Upper lobe of left lung (tissue), 4 donors: ENCODE measurements at regions not wholly inside any gene's neighbourhood (a gene's known extent, or its start where the extent isn't known, plus 50 kb on each side); places are given as distances from the start of the nearest gene placed in this dataset.

Experiments used
- EP300 ChIP-seq, 4 donors: sonication (generic); formaldehyde crosslinking; IDR thresholded peaks; one replicate each; pipeline ENCODE4 v1.5.1; 2017; ENCODE audit warnings: antibody characterized with exemption in 4 of 4, control low read depth in 2 of 4
- POLR2A ChIP-seq, 4 donors: fragments of 450-650 bp; IDR thresholded peaks; one replicate each; pipeline ENCODE4 v1.5.1; 2016 to 2017; ENCODE audit warnings: antibody characterized with exemption in 4 of 4, mild to moderate bottlenecking in 2 of 4
- TF ChIP-seq, protein P1 (sequence below), 6 experiments: fragments of 450-650 bp in 4 of 6; fragments of 200-600 bp in 2 of 6; sonication (generic) in 2 of 6; IDR thresholded peaks; one replicate each; pipeline ENCODE4 v1.5.1; 2016 to 2019; ENCODE audit warnings: antibody characterized with exemption in 6 of 6

DNA sequence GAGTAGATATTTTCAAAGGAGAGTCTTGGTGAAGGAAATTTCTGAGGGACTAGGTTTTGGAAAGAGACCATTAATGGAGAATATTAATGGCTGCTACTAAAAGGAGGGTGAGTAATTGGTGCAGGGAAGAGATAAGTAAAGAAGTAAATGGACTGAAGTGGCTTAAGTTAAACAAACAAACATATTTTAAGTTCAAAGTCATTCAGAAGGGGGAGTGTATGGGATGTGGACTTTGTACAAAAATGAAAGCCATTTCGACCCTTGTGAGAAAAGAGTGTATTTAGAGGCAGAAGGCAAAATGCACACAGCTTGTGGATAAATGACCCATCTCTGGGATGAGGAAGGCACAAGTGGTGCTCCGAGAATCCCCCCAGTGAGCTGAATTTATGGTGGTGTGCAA lies 171.7 kb downstream of the BACH1 start:
- TF ChIP-seq POLR2A (IDR thresholded peaks at IDR 0.05) (no peak), EP300 (IDR thresholded peaks at IDR 0.05) (no peak)
- TF ChIP-seq, protein P1, sequence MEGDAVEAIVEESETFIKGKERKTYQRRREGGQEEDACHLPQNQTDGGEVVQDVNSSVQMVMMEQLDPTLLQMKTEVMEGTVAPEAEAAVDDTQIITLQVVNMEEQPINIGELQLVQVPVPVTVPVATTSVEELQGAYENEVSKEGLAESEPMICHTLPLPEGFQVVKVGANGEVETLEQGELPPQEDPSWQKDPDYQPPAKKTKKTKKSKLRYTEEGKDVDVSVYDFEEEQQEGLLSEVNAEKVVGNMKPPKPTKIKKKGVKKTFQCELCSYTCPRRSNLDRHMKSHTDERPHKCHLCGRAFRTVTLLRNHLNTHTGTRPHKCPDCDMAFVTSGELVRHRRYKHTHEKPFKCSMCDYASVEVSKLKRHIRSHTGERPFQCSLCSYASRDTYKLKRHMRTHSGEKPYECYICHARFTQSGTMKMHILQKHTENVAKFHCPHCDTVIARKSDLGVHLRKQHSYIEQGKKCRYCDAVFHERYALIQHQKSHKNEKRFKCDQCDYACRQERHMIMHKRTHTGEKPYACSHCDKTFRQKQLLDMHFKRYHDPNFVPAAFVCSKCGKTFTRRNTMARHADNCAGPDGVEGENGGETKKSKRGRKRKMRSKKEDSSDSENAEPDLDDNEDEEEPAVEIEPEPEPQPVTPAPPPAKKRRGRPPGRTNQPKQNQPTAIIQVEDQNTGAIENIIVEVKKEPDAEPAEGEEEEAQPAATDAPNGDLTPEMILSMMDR (IDR thresholded peaks at IDR 0.05) = no peak
